Mammary epithelial cell (primary cell): ENCODE measurements at regions not wholly inside any gene's neighbourhood (a gene's known extent, or its start where the extent isn't known, plus 50 kb on each side); places are given as distances from the start of the nearest gene placed in this dataset.

ENCODE experiments used
- EZH2 ChIP-seq: IDR thresholded peaks from 2 replicates; pipeline ENCODE4 v1.6.1; 2012; ENCODE audit warnings: low read length, inconsistent platforms, borderline replicate concordance
- TF ChIP-seq, protein P1 (sequence below), 2 donors: IDR thresholded peaks in 1 of 2; conservative IDR thresholded peaks in 1 of 2; 2 replicates each; pipeline ENCODE4 v1.5.1; 2011 to 2012; ENCODE audit warnings: inconsistent platforms in 2 of 2, low read length in 2 of 2, mild to moderate bottlenecking in 2 of 2, control low read depth in 1 of 2, low read depth in 1 of 2; ENCODE audit not compliant: insufficient read depth in 1 of 2; ENCODE audit errors: extremely low read depth in 1 of 2

GRCh38 chr14:101152855-101153254 lies 249.3 kb upstream of the RTL1 start:
- TF ChIP-seq, protein P1, sequence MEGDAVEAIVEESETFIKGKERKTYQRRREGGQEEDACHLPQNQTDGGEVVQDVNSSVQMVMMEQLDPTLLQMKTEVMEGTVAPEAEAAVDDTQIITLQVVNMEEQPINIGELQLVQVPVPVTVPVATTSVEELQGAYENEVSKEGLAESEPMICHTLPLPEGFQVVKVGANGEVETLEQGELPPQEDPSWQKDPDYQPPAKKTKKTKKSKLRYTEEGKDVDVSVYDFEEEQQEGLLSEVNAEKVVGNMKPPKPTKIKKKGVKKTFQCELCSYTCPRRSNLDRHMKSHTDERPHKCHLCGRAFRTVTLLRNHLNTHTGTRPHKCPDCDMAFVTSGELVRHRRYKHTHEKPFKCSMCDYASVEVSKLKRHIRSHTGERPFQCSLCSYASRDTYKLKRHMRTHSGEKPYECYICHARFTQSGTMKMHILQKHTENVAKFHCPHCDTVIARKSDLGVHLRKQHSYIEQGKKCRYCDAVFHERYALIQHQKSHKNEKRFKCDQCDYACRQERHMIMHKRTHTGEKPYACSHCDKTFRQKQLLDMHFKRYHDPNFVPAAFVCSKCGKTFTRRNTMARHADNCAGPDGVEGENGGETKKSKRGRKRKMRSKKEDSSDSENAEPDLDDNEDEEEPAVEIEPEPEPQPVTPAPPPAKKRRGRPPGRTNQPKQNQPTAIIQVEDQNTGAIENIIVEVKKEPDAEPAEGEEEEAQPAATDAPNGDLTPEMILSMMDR (conservative IDR thresholded peaks at IDR 0.05 in 1 of 2, IDR thresholded peaks at IDR 0.05 in 1 of 2; ENCODE audit: extremely low read depth in 1 of 2, insufficient read depth in 1 of 2, low read depth in 1 of 2, low read length in 2 of 2): no peak
- TF ChIP-seq EZH2: no peak
